HepG2 (cell line): ENCODE measurements at regions not wholly inside any gene's neighbourhood (a gene's known extent, or its start where the extent isn't known, plus 50 kb on each side); places are given as distances from the start of the nearest gene placed in this dataset.

Source experiments
- ATAC-seq: fragments of 200-7000 bp; cut with Tn5 transposase; 3 replicates; pipeline ENCODE4 v1.9.1; 2020; ENCODE audit warnings: mild to moderate bottlenecking, moderate library complexity
- BruUV-seq: library from RNA; stranded (reverse); fragments of 400-500 nt; replicated peaks from 2 replicates; lab custom pipeline; 2021; lab: Mats Ljungman, UMichigan
- CTCF ChIA-PET: fragments of 300-600 bp; formaldehyde crosslinking; extraction: SDS; loops from one replicate; lab custom pipeline; 2021; ENCODE audit warnings: low total read pairs, inconsistent platforms, low intra/inter-chr PET ratio; lab: Yijun Ruan, JAX
- POLR2A ChIA-PET: fragments of 350-600 bp; sonication (Branson Sonifier 250); formaldehyde crosslinking; loops from one replicate; lab custom pipeline; 2020; ENCODE audit warnings: antibody characterized with exemption, inconsistent platforms; lab: Yijun Ruan, JAX
- DNase-seq: peaks from one replicate; pipeline ENCODE4 v3.0.0-alpha.2; 2015; ENCODE audit warnings: low spot score
- FAIRE-seq: peaks from 3 replicates; lab custom pipeline; 2011; peaks lifted over from hg19 to GRCh38; lab: Jason Lieb, UNC
- H2AFZ ChIP-seq: one replicate; pipeline ENCODE4 v1.6.1; 2011; ENCODE audit warnings: low read length, inconsistent platforms
- H3K27ac ChIP-seq: fragments of 300-600 bp; 3 replicates; pipeline ENCODE4 v1.8.0; 2011; ENCODE audit warnings: mixed run types, mild to moderate bottlenecking, mixed read lengths, low read length, inconsistent platforms; ENCODE audit not compliant: insufficient read depth; ENCODE audit errors: extremely low read length
- H3K27me3 ChIP-seq, 2 experiments: fragments of 200-600 bp in 1 of 2; 2 replicates in 1 of 2; 3 replicates in 1 of 2; pipeline versions ENCODE4 v1.6.0 to v1.8.0; 2011; ENCODE audit warnings: low read length in 2 of 2, mild to moderate bottlenecking in 2 of 2, moderate library complexity in 2 of 2, inconsistent platforms in 1 of 2; ENCODE audit not compliant: insufficient read depth in 2 of 2, control insufficient read depth in 1 of 2
- H3K36me3 ChIP-seq, 2 experiments: fragments of 200-600 bp in 1 of 2; replicated peaks in 1 of 2; 2 replicates in 1 of 2; 3 replicates in 1 of 2; pipeline versions ENCODE4 v1.5.1 to v1.8.0; 2011; ENCODE audit warnings: low read length in 2 of 2, inconsistent platforms in 1 of 2; ENCODE audit not compliant: insufficient read depth in 2 of 2, control insufficient read depth in 1 of 2
- H3K4me1 ChIP-seq: 2 replicates; pipeline ENCODE4 v1.5.1; 2012; ENCODE audit warnings: low read length, inconsistent platforms; ENCODE audit not compliant: insufficient read depth
- H3K4me2 ChIP-seq: 2 replicates; pipeline ENCODE4 v1.6.0; 2011; ENCODE audit warnings: low read depth, low read length, inconsistent platforms
- H3K4me3 ChIP-seq, 3 experiments: fragments of 200-600 bp in 1 of 3; sonication (generic), shearing (Covaris generic) in 1 of 3; replicated peaks in 1 of 3; 2 replicates each; pipeline ENCODE4 v1.5.1; 2011 to 2016; ENCODE audit warnings: low read length in 3 of 3, inconsistent platforms in 2 of 3, low read depth in 2 of 3, mild to moderate bottlenecking in 2 of 3, control low read depth in 1 of 3, mixed read lengths in 1 of 3; ENCODE audit not compliant: insufficient read depth in 1 of 3
- H3K79me2 ChIP-seq: one replicate; pipeline ENCODE4 v1.6.1; 2011; ENCODE audit warnings: low read length, inconsistent platforms; ENCODE audit not compliant: insufficient read depth
- H3K9ac ChIP-seq: 2 replicates; pipeline ENCODE4 v1.6.0; 2011; ENCODE audit warnings: mild to moderate bottlenecking, low read depth, low read length, inconsistent platforms; ENCODE audit not compliant: insufficient read depth
- H3K9me3 ChIP-seq: 2 replicates; pipeline ENCODE4 v1.5.1; 2012; ENCODE audit warnings: mild to moderate bottlenecking, low read length
- H4K20me1 ChIP-seq: 2 replicates; pipeline ENCODE4 v1.6.0; 2011; ENCODE audit warnings: inconsistent platforms, mild to moderate bottlenecking, low read length, moderate library complexity; ENCODE audit not compliant: insufficient read depth
- ATAD3A ChIP-seq: sonication (generic); formaldehyde crosslinking; IDR thresholded peaks from 2 replicates; pipeline ENCODE4 v1.4.0; 2020; ENCODE audit warnings: missing genetic modification reagents
- ETV6 ChIP-seq: sonication (generic); formaldehyde crosslinking; conservative IDR thresholded peaks from 2 replicates; pipeline ENCODE4 v1.4.0; 2020; ENCODE audit warnings: missing genetic modification reagents
- FOSL1 ChIP-seq: sonication (generic); formaldehyde crosslinking; IDR thresholded peaks from 2 replicates; pipeline ENCODE4 v1.9.0; 2021; ENCODE audit warnings: missing genetic modification reagents, borderline replicate concordance
- NR2C2 ChIP-seq: sonication (generic); formaldehyde crosslinking; IDR thresholded peaks from 2 replicates; pipeline ENCODE4 v1.4.0; 2020; ENCODE audit warnings: missing genetic modification reagents, mild to moderate bottlenecking, moderate library complexity, borderline replicate concordance
- SMARCE1 ChIP-seq: fragments of 450-650 bp; IDR thresholded peaks from 2 replicates; pipeline ENCODE4 v1.6.1; 2017; ENCODE audit warnings: borderline replicate concordance
- ZNF276 ChIP-seq: sonication (generic); formaldehyde crosslinking; IDR thresholded peaks from 2 replicates; pipeline ENCODE4 v1.4.0; 2020; ENCODE audit warnings: mild to moderate bottlenecking, low read depth, missing genetic modification reagents
- ZNF3 ChIP-seq: IDR thresholded peaks from 2 replicates; pipeline ENCODE4 v1.7.0; 2017; ENCODE audit warnings: inconsistent platforms
- ZNF451 ChIP-seq: sonication (generic); formaldehyde crosslinking; IDR thresholded peaks from 2 replicates; pipeline ENCODE4 v1.5.0; 2020; ENCODE audit warnings: mild to moderate bottlenecking, missing genetic modification reagents
- WGBS: methylation state at CpG from one replicate; pipeline ENCODE4 v1.1.6; 2017; ENCODE audit warnings: low lambda C conversion rate; 5-methylcytosine and 5-hydroxymethylcytosine counted together
- in situ Hi-C: cut with HindIII; loops from 2 replicates; pipeline ENCODE4 v1.10.0; 2017; ENCODE audit warnings: low pct_unique_long_range_greater_than_20kb; ENCODE audit not compliant: extremely low pct_ligation_motif_present
- intact Hi-C: fragments of 100-400 bp; cut with micrococcal nuclease; formaldehyde crosslinking; loops from one replicate; pipeline ENCODE4 v1.10.0; 2022; ENCODE audit not compliant: unreplicated experiment

GRCh38 chr13:85535316-85536084 is 263.7 kb downstream of the SLITRK6 start:
- 11% methylated on average over 4 of the region's 4 CpGs for WGBS
- Histone ChIP-seq H3K4me1 (no peaks in the 10 kb centered on the region), H3K4me3 (no peak overlapping the region), H3K27me3 (no peaks in the 10 kb centered on the region), H3K36me3 (no peaks in the 10 kb centered on the region), H4K20me1 (no peaks in the 10 kb centered on the region), H3K79me2 (no peaks in the 10 kb centered on the region), H3K9me3 (no peaks in the 10 kb centered on the region), H3K9ac (no peak overlapping the region), H3K4me2 (no peak overlapping the region), H2AFZ (no peak overlapping the region), H3K27ac (no peak overlapping the region)
- intact Hi-C loops = no loop called here
- no TSS peak for BruUV-seq
- POLR2A ChIA-PET = no interaction called here
- in situ Hi-C loops = no loop called here
- ATAC-seq = no peak
- no peak for FAIRE-seq
- TF ChIP-seq ZNF451 (CRISPR knock-in tag) = no peak
- DNase-seq = no peak
- CTCF ChIA-PET = no interaction called here

GRCh38 chr13:85533911-85534310 is 265.3 kb downstream of the SLITRK6 start:
- FAIRE-seq = no peak
- no peak for TF ChIP-seq SMARCE1
- TF ChIP-seq NR2C2 (CRISPR knock-in tag) = no peak
- no peak for TF ChIP-seq FOSL1 (CRISPR knock-in tag)
- no peak for TF ChIP-seq ETV6 (CRISPR knock-in tag)
- TF ChIP-seq ATAD3A = no peak
- TF ChIP-seq ZNF276 (CRISPR knock-in tag) = no peak
- no peak for TF ChIP-seq ZNF3 (CRISPR knock-in tag)
- Histone ChIP-seq H3K9ac (no peak overlapping the region), H3K27ac (no peak overlapping the region), H3K36me3 (no peaks in the 10 kb centered on the region), H3K27me3 (no peaks in the 10 kb centered on the region), H2AFZ (no peak overlapping the region), H3K4me2 (no peak overlapping the region), H3K4me3 (no peak overlapping the region), H3K79me2 (no peaks in the 10 kb centered on the region), H3K9me3 (no peaks in the 10 kb centered on the region), H3K4me1 (no peaks in the 10 kb centered on the region), H4K20me1 (no peaks in the 10 kb centered on the region)
- WGBS = 4% methylated on average over 2 of the region's 2 CpGs
- in situ Hi-C loops = no loop called here
- no TSS peak for BruUV-seq
- ChIA-PET POLR2A (no interaction called here), CTCF (no interaction called here)
- ATAC-seq = no peak
- intact Hi-C loops = no loop called here
- DNase-seq = no peak
